ENCODE measurements at regions not wholly inside any gene's neighbourhood (a gene's known extent, or its start where the extent isn't known, plus 50 kb on each side); places are given as distances from the start of the nearest gene placed in this dataset.
A peak's percentile ranks its signal among the peaks of the same experiment; 100 is the strongest.

- TF ChIP-seq, protein P1, sequence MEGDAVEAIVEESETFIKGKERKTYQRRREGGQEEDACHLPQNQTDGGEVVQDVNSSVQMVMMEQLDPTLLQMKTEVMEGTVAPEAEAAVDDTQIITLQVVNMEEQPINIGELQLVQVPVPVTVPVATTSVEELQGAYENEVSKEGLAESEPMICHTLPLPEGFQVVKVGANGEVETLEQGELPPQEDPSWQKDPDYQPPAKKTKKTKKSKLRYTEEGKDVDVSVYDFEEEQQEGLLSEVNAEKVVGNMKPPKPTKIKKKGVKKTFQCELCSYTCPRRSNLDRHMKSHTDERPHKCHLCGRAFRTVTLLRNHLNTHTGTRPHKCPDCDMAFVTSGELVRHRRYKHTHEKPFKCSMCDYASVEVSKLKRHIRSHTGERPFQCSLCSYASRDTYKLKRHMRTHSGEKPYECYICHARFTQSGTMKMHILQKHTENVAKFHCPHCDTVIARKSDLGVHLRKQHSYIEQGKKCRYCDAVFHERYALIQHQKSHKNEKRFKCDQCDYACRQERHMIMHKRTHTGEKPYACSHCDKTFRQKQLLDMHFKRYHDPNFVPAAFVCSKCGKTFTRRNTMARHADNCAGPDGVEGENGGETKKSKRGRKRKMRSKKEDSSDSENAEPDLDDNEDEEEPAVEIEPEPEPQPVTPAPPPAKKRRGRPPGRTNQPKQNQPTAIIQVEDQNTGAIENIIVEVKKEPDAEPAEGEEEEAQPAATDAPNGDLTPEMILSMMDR (IDR thresholded peaks at IDR 0.05), result no peak
- ATAC-seq (no peak), DNase-seq (no peak), FAIRE-seq (peak; percentile 45)
- no peak overlapping the region for H3K27ac ChIP-seq
- intact Hi-C loops (cut with DNase I), result no loop called here
- no peaks in the 10 kb centered on the region for H3K4me1 ChIP-seq
- H3K36me3 ChIP-seq, result no peaks in the 10 kb centered on the region
- no peak overlapping the region for H3K4me3 ChIP-seq
- no peaks in the 10 kb centered on the region for H3K9me3 ChIP-seq
- 34 to 42% methylated on average over 3 of the region's 3 CpGs for WGBS, 2 donors
- no peaks in the 10 kb centered on the region for H3K27me3 ChIP-seq
Measured at GRCh38 chr2:81901017-81901416, 1596.5 kb upstream of the LRRTM1 start.

DNA sequence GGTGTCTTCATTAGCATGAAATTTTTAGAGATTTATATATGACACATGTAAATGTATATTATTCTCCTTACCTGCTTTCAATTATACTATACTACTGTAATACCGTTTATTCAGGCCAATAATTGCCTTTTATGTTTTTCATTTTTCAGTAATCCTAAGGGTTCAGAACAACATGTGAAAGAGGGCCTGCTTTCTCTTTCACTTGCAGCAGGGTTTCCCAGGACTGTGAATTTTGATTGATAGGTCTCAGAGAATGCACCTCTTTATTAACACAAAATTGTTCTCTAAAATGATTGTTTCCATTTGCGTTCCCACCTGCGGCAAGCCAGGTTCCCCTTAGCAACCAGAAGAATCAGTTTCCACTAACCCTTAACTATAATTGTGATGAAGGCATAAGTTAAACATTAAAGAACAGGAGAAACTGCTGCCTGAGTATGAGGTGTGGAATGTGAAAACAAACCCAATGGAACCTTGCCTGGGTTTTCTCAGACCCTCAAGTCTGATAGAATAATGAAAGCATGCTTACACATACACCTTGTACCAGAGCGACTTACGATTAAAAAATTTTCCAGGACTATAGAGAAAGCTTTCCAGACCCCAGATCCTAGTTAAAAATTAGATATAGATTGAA lies 1591.2 kb upstream of the LRRTM1 start:
- no peaks in the 10 kb centered on the region for H3K36me3 ChIP-seq
- intact Hi-C loops (cut with DNase I), result no loop called here
- peak overlapping the region in 2 of 4 donors; percentile 48 to 57 for H3K27ac ChIP-seq
- 13 to 20% methylated on average over 5 of the region's 5 CpGs for WGBS, 2 donors
- H3K4me3 ChIP-seq, result peak overlapping the region in 1 of 4 donors; percentile 1
- peak; percentile 53 to 86 (median 68) for ATAC-seq
- H3K4me1 ChIP-seq, result peaks cover 0 to 5% (median 0%) of the 10 kb centered on the region in 3 donors
- FAIRE-seq, result no peak
- H3K9me3 ChIP-seq, result no peaks in the 10 kb centered on the region
- no peaks in the 10 kb centered on the region for H3K27me3 ChIP-seq
- no peak for DNase-seq
- TF ChIP-seq, protein P1 (IDR thresholded peaks at IDR 0.05), result no peak

DNA sequence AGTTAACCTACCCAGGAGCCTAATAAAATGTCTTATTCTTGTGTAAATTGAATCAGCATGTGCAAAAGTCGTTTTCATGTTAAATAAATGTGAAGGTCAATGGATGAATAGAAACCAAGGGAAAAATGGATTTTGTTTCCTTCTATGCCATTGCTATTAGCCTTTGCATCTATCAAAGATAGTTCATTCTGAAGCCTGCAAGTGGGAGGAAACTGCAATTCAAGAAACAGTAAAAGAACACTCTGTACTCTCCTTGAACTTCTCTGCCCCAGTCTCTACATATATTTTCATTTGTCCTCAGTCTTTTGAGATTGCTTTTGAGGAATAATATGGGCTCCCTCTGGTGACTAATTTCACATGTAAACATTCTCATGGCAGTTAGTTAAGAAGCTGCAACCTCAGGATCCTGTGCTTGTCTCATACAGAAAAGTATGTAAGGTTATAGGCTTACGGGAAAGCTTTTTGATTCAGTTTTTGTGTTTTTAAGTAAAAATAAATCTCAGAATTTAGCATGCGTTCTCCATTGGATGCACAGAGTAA lies 1590.0 kb upstream of the LRRTM1 start:
- WGBS, 2 donors, result 57 to 58% methylated on average over 3 of the region's 3 CpGs
- H3K36me3 ChIP-seq, result no peaks in the 10 kb centered on the region
- H3K27ac ChIP-seq, result no peak overlapping the region
- H3K4me1 ChIP-seq, result peaks cover 0 to 5% (median 0%) of the 10 kb centered on the region in 3 donors
- ATAC-seq (peak in 1 of 4 donors; percentile 28), FAIRE-seq (no peak), DNase-seq (no peak)
- no peaks in the 10 kb centered on the region for H3K27me3 ChIP-seq
- no peak overlapping the region for H3K4me3 ChIP-seq
- intact Hi-C loops (cut with DNase I), result no loop called here
- no peaks in the 10 kb centered on the region for H3K9me3 ChIP-seq
- TF ChIP-seq, protein P1 (IDR thresholded peaks at IDR 0.05), result no peak

DNA sequence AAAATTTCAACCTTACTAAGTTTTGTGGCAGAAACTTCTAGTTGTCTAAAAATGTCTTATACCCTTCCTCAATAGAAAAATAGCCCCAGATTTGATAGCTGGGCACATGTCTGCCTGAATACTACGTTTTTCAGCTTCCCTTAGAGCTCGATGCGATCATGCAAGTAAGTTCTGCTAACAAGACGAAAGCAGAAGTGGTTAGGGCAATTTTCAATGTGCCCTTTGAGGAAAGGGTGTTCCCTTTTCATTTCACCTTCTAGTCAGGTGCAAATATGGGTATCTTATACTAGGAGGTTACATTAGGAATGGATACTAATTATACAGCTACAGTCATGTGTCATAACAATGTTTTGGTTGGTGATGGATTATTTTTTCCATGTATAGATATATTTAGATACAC lies 1572.1 kb upstream of the LRRTM1 start:
- DNase-seq (no peak), FAIRE-seq (no peak), ATAC-seq (no peak)
- H3K27ac ChIP-seq, result no peak overlapping the region
- no peak overlapping the region for H3K4me3 ChIP-seq
- TF ChIP-seq, protein P1 (IDR thresholded peaks at IDR 0.05), result no peak
- intact Hi-C loops (cut with DNase I), result no loop called here
- 54 to 63% methylated on average over 4 of the region's 4 CpGs for WGBS, 2 donors
- H3K36me3 ChIP-seq, result no peaks in the 10 kb centered on the region
- H3K9me3 ChIP-seq, result no peaks in the 10 kb centered on the region
- H3K4me1 ChIP-seq, result no peaks in the 10 kb centered on the region
- H3K27me3 ChIP-seq, result no peaks in the 10 kb centered on the region

- WGBS, 2 donors, result 79 to 97% methylated on average over 1 of the region's 1 CpG
- DNase-seq, result no peak
Measured at GRCh38 chr2:81872006-81872405, 1567.5 kb upstream of the LRRTM1 start.

More at GRCh38 chr2:81872006-81872405, 1567.5 kb upstream of the LRRTM1 start:
- TF ChIP-seq, protein P1 (IDR thresholded peaks at IDR 0.05), result no peak
- H3K9me3 ChIP-seq, result no peaks in the 10 kb centered on the region
- ATAC-seq, result no peak
- H3K4me1 ChIP-seq, result no peaks in the 10 kb centered on the region
- no peak overlapping the region for H3K4me3 ChIP-seq
- no peaks in the 10 kb centered on the region for H3K36me3 ChIP-seq
- H3K27ac ChIP-seq, result no peak overlapping the region
- intact Hi-C loops (cut with DNase I), result no loop called here
- FAIRE-seq, result no peak
- no peaks in the 10 kb centered on the region for H3K27me3 ChIP-seq

Data from pancreas (tissue), 10 donors.